Natural killer cell (primary cell): ENCODE measurements at regions not wholly inside any gene's neighbourhood (a gene's known extent, or its start where the extent isn't known, plus 50 kb on each side); places are given as distances from the start of the nearest gene placed in this dataset.

ENCODE experiments used
- ATAC-seq, 3 donors: fragments of 150-1000 bp in 2 of 3; fragments of 200-7000 bp in 1 of 3; cut with Tn5 transposase; 1 replicate in 1 of 3; 2 replicates in 2 of 3; pipeline ENCODE4 v1.10.0; 2021; ENCODE audit warnings: mild to moderate bottlenecking in 2 of 3, moderate library complexity in 2 of 3
- DNase-seq, 2 donors: peaks; one replicate each; pipeline versions ENCODE4 v3.0.0 to v3.0.0-alpha.2; 2013 to 2021; ENCODE audit warnings: mixed read lengths in 1 of 2
- H3K27ac ChIP-seq: one replicate; pipeline ENCODE4 v1.5.1; 2013; ENCODE audit warnings: mild to moderate bottlenecking, low read length
- H3K27me3 ChIP-seq: one replicate; pipeline ENCODE4 v1.6.1; 2013; ENCODE audit warnings: low read length; ENCODE audit not compliant: control insufficient read depth, insufficient read depth
- H3K36me3 ChIP-seq: one replicate; pipeline ENCODE4 v1.6.1; 2013; ENCODE audit warnings: low read length; ENCODE audit not compliant: control insufficient read depth, insufficient read depth
- H3K4me1 ChIP-seq: one replicate; pipeline ENCODE4 v1.6.1; 2013; ENCODE audit warnings: low read length; ENCODE audit not compliant: control insufficient read depth, insufficient read depth
- H3K4me3 ChIP-seq: one replicate; pipeline ENCODE4 v1.5.1; 2013; ENCODE audit warnings: low read length
- H3K9me3 ChIP-seq: one replicate; pipeline ENCODE4 v1.6.1; 2013; ENCODE audit warnings: low read length; ENCODE audit not compliant: control insufficient read depth, insufficient read depth
- H3K27ac Mint-ChIP-seq, 2 donors: one replicate each; pipeline ENCODE4 v1.8.0; 2022; ENCODE audit warnings: mild to moderate bottlenecking in 2 of 2, mixed read lengths in 2 of 2, moderate library complexity in 1 of 2
- H3K27me3 Mint-ChIP-seq, 2 donors: one replicate each; pipeline ENCODE4 v1.8.0; 2022; ENCODE audit warnings: low read depth in 2 of 2, mixed read lengths in 2 of 2
- H3K36me3 Mint-ChIP-seq: one replicate; pipeline ENCODE4 v1.8.0; 2022; ENCODE audit warnings: mixed read lengths
- H3K4me1 Mint-ChIP-seq, 2 donors: one replicate each; pipeline ENCODE4 v1.8.0; 2022; ENCODE audit warnings: mixed read lengths in 2 of 2
- H3K4me3 Mint-ChIP-seq: one replicate; pipeline ENCODE4 v1.8.0; 2022; ENCODE audit warnings: mild to moderate bottlenecking, moderate library complexity, mixed read lengths
- H3K9me3 Mint-ChIP-seq, 2 donors: one replicate each; pipeline ENCODE4 v1.8.0; 2022; ENCODE audit warnings: mixed read lengths in 2 of 2
- CTCF ChIP-seq: fragments of 200-600 bp; IDR thresholded peaks from one replicate; pipeline ENCODE4 v1.8.0; 2022; ENCODE audit warnings: antibody characterized with exemption
- WGBS: methylation state at CpG from one replicate; pipeline ENCODE4 v1.1.7; 2013; ENCODE audit warnings: missing lambda C conversion rate; ENCODE audit not compliant: insufficient coverage; 5-methylcytosine and 5-hydroxymethylcytosine counted together
- intact Hi-C: fragments of 100-400 bp; cut with micrococcal nuclease; formaldehyde crosslinking; loops from one replicate; pipeline ENCODE4 v1.14.2; 2022

- Mint-ChIP-seq H3K36me3 (no peaks in the 10 kb centered on the region), H3K4me3 (no peak overlapping the region), H3K27me3 (peaks cover 26 to 29% of the 10 kb centered on the region in 2 donors), H3K4me1 (no peaks in the 10 kb centered on the region), H3K27ac (no peak overlapping the region), H3K9me3 (no peaks in the 10 kb centered on the region)
- H3K27ac ChIP-seq: no peak overlapping the region
- H3K9me3 ChIP-seq: no peaks in the 10 kb centered on the region
- peaks cover 2% of the 10 kb centered on the region for H3K27me3 ChIP-seq
- H3K36me3 ChIP-seq: no peaks in the 10 kb centered on the region
- no peak overlapping the region for H3K4me3 ChIP-seq
- TF ChIP-seq CTCF: no peak
- 78% methylated on average over 13 of the region's 14 CpGs for WGBS
- intact Hi-C loops: no loop called here
- ATAC-seq: no peak
- H3K4me1 ChIP-seq: no peaks in the 10 kb centered on the region
- DNase-seq: no peak
These were observed 130.9 kb downstream of the GLI2 start for GRCh38 chr2:120866483-120867140.

- Histone ChIP-seq H3K4me3 (no peak overlapping the region), H3K36me3 (no peaks in the 10 kb centered on the region), H3K9me3 (no peaks in the 10 kb centered on the region), H3K27me3 (peaks cover 2% of the 10 kb centered on the region), H3K27ac (no peak overlapping the region), H3K4me1 (no peaks in the 10 kb centered on the region)
- 13% methylated on average over 54 of the region's 54 CpGs for WGBS
- Mint-ChIP-seq H3K4me3 (no peak overlapping the region), H3K9me3 (no peaks in the 10 kb centered on the region), H3K27me3 (peaks cover 26 to 29% of the 10 kb centered on the region in 2 donors), H3K27ac (no peak overlapping the region), H3K36me3 (no peaks in the 10 kb centered on the region), H3K4me1 (no peaks in the 10 kb centered on the region)
- TF ChIP-seq CTCF: no peak
- ATAC-seq (no peak), DNase-seq (no peak)
- intact Hi-C loops: no loop called here
These were observed 131.9 kb downstream of the GLI2 start for GRCh38 chr2:120867290-120868241.

- Mint-ChIP-seq H3K36me3 (no peaks in the 10 kb centered on the region), H3K4me3 (no peak overlapping the region), H3K27me3 (peaks cover 26 to 28% of the 10 kb centered on the region in 2 donors), H3K27ac (no peak overlapping the region), H3K9me3 (no peaks in the 10 kb centered on the region), H3K4me1 (no peaks in the 10 kb centered on the region)
- Histone ChIP-seq H3K4me3 (no peak overlapping the region), H3K9me3 (no peaks in the 10 kb centered on the region), H3K27me3 (peaks cover 2% of the 10 kb centered on the region), H3K4me1 (no peaks in the 10 kb centered on the region), H3K27ac (no peak overlapping the region), H3K36me3 (no peaks in the 10 kb centered on the region)
- DNase-seq: no peak
- no peak for ATAC-seq
- intact Hi-C loops: no loop called here
- WGBS: 86% methylated on average over 3 of the region's 4 CpGs
- TF ChIP-seq CTCF: no peak
These were observed 132.7 kb downstream of the GLI2 start for GRCh38 chr2:120868366-120868765.
